ENCODE measurements at regions not wholly inside any gene's neighbourhood (a gene's known extent, or its start where the extent isn't known, plus 50 kb on each side); places are given as distances from the start of the nearest gene placed in this dataset.

DNA sequence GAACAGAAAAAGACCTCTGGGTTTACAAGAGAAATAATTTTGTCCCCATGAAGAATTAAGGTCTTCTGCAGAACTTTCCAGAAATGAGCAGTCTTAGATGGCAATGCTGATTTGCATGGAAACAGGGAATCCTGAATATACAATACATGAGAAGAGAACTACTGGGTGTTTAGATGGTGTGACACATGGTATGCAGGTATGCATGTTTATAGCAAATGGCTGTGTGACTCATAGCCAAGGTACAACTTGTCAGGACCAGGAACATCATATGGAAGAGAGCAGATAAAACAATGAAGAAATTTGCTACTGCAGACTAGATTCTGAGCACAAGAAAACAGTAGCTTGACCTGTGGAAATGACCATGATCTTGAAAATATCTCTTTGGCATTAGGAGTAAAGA lies 907.8 kb downstream of the GATA3 start:
- no peaks in the 10 kb centered on the region for H3K4me1 ChIP-seq
- DNase-seq, result no peak

DNA sequence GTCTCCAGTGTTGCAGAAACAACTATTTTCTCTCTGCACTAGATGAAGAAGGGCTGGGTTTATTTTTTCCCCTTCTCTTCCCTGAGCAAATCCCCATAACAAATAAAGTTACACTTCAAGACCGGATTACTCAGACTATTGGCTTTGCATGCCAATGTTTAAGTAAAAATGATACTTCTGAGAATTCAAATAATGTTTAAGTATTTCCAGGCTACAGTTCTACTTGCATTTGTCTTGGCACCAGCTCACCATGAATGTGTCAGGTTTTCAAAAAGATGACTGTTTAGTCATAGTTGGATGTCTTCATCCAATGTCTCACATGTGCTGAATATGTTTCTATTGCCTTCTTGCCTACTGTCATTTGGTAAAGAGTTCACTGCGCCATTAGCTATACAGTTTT lies 912.6 kb downstream of the GATA3 start:
- DNase-seq, result no peak
- H3K27ac ChIP-seq, result no peak overlapping the region
- no peaks in the 10 kb centered on the region for H3K27me3 ChIP-seq
- H3K36me3 ChIP-seq, result no peaks in the 10 kb centered on the region
- no peak overlapping the region for H3K4me3 ChIP-seq
- H3K4me1 ChIP-seq, result no peaks in the 10 kb centered on the region
- H3K9me3 ChIP-seq (replicated peaks), result no peaks in the 10 kb centered on the region

More for the DNA sequence above, 907.8 kb downstream of the GATA3 start:
- Histone ChIP-seq H3K4me3 (no peak overlapping the region), H3K36me3 (no peaks in the 10 kb centered on the region), H3K9me3 (replicated peaks) (no peaks in the 10 kb centered on the region), H3K27ac (no peak overlapping the region), H3K27me3 (no peaks in the 10 kb centered on the region)

DNA sequence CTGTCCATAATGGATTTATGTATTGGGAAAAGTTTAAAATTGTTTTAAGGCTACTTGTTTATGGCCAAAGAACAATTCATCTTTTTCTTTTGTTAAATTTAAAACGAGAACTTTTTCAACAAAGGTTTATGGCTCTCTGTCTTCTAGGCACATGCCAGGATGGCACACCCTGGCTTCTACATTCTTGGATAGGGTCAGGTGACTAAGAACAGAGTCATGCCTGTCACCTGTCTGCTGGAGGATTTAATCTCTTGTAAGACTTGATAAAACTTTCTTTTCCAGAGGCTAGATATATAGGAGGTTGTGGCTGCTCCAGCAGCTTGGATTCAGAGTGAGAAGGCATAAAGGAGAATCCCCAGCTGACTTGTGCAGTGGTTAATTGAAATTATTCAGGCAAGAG lies 915.4 kb downstream of the GATA3 start:
- no peaks in the 10 kb centered on the region for H3K4me1 ChIP-seq
- no peak overlapping the region for H3K4me3 ChIP-seq
- H3K36me3 ChIP-seq, result no peaks in the 10 kb centered on the region
- no peaks in the 10 kb centered on the region for H3K9me3 ChIP-seq (replicated peaks)
- DNase-seq, result no peak
- H3K27ac ChIP-seq, result no peak overlapping the region
- no peaks in the 10 kb centered on the region for H3K27me3 ChIP-seq

DNA sequence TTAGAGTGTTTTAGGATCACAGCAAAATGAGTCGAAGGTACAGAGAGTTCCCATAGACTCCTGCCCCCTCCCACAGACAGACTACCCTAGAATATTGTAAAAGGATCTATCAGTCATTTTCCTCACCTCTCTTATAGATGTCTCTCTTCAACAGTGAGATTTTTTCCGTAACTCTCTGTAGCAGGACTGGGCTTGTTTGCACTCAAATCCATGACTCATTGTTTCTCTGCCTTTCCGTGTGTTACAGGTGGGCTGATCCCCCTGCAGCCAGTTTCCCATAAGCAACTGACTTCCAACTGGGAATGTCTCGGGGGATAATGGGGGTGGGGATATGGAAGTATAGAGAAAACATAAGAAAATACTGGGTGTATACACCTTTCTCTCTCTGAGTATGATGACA lies 921.0 kb downstream of the GATA3 start:
- Histone ChIP-seq H3K4me3 (no peak overlapping the region), H3K27me3 (no peaks in the 10 kb centered on the region), H3K27ac (no peak overlapping the region), H3K36me3 (no peaks in the 10 kb centered on the region), H3K4me1 (no peaks in the 10 kb centered on the region), H3K9me3 (replicated peaks) (no peaks in the 10 kb centered on the region)
- no peak for DNase-seq

DNA sequence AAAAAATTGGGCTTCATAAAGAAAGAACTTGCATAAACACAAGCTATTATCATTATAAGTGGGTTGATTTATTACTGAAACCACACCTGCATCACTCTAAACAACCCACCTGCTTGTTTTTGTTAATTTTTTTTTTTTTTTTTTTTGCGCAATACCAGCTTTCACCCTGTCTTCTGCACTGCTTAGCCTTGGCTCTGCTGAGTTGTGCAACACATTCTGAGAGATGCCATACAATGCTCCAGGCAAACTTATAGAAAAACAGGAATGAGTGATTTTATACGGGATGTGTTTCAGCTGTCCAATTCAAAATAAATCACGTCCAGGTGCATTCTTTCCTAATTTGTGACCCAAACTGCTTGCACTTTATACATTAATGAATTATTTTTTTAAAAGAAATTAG lies 923.6 kb downstream of the GATA3 start:
- H3K4me3 ChIP-seq, result no peak overlapping the region

DNA sequence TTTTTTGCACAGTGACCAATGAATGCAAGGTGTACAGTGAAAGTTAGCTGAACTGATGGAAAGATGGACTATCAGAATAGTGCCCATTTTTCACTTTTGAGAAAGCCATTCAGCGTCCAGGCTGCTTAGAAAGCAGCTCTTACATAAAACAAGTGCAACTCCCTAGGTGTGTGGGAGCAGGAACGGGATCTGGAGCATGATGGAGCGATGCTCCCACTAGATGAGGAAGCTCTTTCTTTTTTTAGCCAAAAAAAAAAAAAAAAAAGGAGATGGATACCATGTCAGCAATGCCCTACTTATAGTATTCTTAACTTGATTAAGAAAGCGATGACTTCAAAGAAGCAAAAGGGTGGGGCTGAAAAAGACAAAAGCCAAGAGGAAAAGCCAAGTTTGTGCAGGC lies 925.5 kb downstream of the GATA3 start:
- Histone ChIP-seq H3K4me1 (no peaks in the 10 kb centered on the region), H3K9me3 (replicated peaks) (no peaks in the 10 kb centered on the region), H3K27me3 (no peaks in the 10 kb centered on the region), H3K4me3 (no peak overlapping the region), H3K36me3 (no peaks in the 10 kb centered on the region), H3K27ac (no peak overlapping the region)
- DNase-seq, result no peak

More for the DNA sequence above, 923.6 kb downstream of the GATA3 start:
- no peak for DNase-seq
- no peak overlapping the region for H3K27ac ChIP-seq
- no peaks in the 10 kb centered on the region for H3K27me3 ChIP-seq
- no peaks in the 10 kb centered on the region for H3K36me3 ChIP-seq
- no peaks in the 10 kb centered on the region for H3K9me3 ChIP-seq (replicated peaks)
- H3K4me1 ChIP-seq, result no peaks in the 10 kb centered on the region

DNA sequence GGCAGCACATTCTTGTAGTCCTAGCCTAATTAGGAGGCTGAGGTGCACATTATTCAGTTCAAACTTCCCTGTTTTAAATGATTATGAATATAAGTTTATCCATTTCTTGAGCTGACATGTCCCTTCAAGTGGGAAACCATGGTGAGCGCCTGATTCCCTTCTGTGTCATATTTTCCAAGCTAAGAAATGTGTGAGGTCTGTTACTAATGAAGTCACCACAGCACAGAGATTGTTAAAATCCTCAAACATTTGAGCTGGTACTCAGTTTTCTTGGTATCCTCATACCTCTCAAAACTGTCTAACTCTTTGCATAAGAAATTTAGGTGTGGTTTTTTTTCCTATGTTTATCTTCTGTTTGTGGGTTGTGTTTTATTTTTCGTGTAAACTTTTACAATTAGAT lies 926.8 kb downstream of the GATA3 start:
- DNase-seq, result no peak
- Histone ChIP-seq H3K4me3 (no peak overlapping the region), H3K4me1 (no peaks in the 10 kb centered on the region), H3K9me3 (replicated peaks) (no peaks in the 10 kb centered on the region), H3K27me3 (no peaks in the 10 kb centered on the region), H3K36me3 (no peaks in the 10 kb centered on the region), H3K27ac (no peak overlapping the region)

DNA sequence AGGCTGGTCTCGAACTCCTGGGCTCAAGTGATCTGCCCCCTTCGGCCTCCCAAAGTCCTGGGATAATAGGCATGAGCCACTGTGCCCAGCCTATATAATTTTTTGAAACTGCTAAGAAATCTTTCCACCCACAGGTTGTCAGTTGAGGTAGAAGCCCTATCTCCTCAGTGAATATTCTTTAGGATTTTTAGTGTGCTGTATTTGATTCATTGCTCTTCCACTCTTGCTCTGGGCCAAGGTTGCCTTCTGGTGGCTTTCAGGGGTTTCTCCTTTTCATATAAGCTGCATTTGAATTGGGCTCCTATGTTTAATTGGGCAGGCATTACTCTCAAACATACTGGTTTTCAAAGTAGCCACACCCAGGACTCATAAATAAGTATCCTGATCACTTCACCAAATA lies 931.2 kb downstream of the GATA3 start:
- Histone ChIP-seq H3K27ac (no peak overlapping the region), H3K27me3 (no peaks in the 10 kb centered on the region)

DNA sequence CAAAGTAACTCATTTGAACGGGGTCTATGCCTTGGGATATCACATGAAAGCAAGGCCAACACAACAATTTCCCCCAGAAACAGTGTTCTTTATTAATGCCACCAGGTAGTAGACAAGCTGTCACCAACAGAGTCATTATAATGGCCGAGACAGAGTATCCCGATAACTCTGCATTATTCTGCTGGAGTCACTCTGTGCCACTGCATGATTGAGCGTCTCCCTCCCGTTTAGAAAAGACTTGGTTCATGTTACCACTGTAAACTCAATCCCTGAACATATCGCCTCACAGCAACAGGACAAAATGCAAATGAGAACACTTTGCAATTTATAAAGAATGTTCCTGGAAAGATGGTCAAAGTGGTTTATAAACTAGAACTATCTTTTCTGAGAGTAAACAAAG lies 932.5 kb downstream of the GATA3 start:
- Histone ChIP-seq H3K9me3 (replicated peaks) (no peaks in the 10 kb centered on the region), H3K4me3 (no peak overlapping the region), H3K36me3 (no peaks in the 10 kb centered on the region), H3K27ac (no peak overlapping the region), H3K27me3 (no peaks in the 10 kb centered on the region), H3K4me1 (no peaks in the 10 kb centered on the region)
- no peak for DNase-seq

More for the DNA sequence above, 931.2 kb downstream of the GATA3 start:
- Histone ChIP-seq H3K36me3 (no peaks in the 10 kb centered on the region), H3K9me3 (replicated peaks) (no peaks in the 10 kb centered on the region), H3K4me1 (no peaks in the 10 kb centered on the region), H3K4me3 (no peak overlapping the region)
- no peak for DNase-seq

DNA sequence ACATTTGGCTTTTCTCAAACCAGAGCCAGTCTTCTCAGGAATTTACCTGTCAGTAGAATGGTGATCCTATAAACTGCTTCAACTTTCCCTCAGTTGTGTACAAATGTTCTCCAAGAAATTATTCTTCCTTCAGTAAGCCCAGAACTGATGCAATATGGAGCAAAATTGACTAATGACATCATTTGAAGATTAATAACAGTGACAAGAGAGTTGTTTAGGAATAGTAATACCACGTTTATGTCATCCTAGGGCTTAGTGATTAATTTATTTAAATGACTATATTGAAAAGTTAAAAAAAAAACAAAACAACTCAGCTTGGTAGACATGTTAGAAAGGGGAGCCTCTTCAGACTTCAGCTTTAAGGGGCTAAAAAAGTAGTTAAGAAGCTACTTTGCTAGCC lies 933.2 kb downstream of the GATA3 start:
- no peak for DNase-seq
- no peaks in the 10 kb centered on the region for H3K36me3 ChIP-seq
- no peaks in the 10 kb centered on the region for H3K4me1 ChIP-seq
- H3K4me3 ChIP-seq, result no peak overlapping the region
- H3K27me3 ChIP-seq, result no peaks in the 10 kb centered on the region
- H3K27ac ChIP-seq, result no peak overlapping the region
- H3K9me3 ChIP-seq (replicated peaks), result no peaks in the 10 kb centered on the region

DNA sequence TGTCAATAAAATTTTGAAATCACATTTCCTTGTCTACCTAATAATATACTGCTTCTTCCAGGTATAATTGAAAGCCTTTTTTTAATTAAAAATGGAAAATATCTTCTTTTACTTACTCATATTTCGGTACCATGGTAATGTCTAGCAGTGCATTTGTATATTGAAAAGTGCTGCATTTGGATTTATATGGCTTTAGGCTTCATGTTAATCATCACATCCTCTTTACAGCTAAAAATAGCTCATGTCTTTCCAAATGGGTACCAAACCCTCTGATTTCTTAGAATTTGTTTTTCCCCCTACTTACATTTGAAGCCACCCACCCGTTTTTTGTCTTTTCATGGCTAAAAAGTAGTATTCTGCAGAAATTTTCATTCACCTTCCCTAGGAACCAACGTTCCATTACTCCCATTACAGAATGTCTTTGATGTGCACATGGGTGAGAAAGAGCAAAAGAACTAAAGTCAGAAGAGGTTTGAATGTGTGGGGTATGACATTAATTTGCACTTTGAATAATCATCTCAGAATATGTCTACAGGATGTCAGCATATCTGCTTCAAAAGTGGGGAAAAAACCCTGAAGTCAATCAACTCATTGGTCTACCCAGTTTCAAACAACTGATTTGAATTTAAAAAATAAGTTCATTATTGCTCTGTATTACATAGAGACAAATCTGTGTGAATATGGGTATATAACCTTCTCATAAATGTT lies 935.9 kb downstream of the GATA3 start:
- no peaks in the 10 kb centered on the region for H3K4me1 ChIP-seq
- H3K36me3 ChIP-seq, result no peaks in the 10 kb centered on the region
- no peaks in the 10 kb centered on the region for H3K9me3 ChIP-seq (replicated peaks)
- H3K27ac ChIP-seq, result no peak overlapping the region
- H3K4me3 ChIP-seq, result no peak overlapping the region
- no peak for DNase-seq
- H3K27me3 ChIP-seq, result no peaks in the 10 kb centered on the region

DNA sequence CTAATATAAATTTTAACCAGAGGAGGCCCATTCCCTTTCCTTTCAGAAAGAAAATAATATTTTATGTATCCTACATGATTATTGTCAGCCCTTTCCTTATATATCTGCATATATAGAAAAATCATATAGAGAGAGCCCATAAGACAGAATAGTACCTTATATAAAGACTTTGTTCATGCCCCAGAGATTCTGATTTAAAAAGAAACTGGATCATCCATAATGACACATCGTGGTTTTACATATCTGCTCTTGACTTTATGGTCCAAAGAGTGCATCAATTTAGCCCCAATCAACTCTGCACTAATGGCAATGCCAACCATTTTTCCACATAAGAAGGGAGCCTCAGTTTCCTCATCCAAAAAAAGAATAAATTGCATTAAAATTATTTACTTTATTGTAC lies 937.5 kb downstream of the GATA3 start:
- H3K27ac ChIP-seq, result no peak overlapping the region
- no peak for DNase-seq
- no peaks in the 10 kb centered on the region for H3K27me3 ChIP-seq
- H3K36me3 ChIP-seq, result no peaks in the 10 kb centered on the region
- no peaks in the 10 kb centered on the region for H3K4me1 ChIP-seq
- no peaks in the 10 kb centered on the region for H3K9me3 ChIP-seq (replicated peaks)
- H3K4me3 ChIP-seq, result no peak overlapping the region

DNA sequence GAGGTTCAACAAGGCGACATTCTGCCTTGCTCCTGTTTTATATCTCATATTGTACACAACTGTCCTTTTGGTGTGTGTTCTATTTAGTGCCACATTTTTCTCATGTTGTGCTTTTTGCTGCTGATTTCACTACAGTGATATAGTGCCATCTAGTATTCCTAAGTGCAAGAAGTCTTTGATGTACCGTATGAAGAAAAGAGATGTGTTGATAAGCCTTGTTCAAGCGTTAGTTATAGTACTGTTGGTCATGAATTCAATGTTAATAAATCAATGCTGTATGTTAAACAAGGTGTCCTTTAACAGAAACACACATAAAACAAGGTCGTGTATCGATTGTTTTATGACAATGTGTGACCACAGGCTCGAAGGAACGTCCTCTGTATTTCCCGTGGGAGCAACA lies 939.4 kb downstream of the GATA3 start:
- DNase-seq, result no peak
- Histone ChIP-seq H3K9me3 (replicated peaks) (no peaks in the 10 kb centered on the region), H3K27me3 (no peaks in the 10 kb centered on the region), H3K36me3 (no peaks in the 10 kb centered on the region), H3K4me3 (no peak overlapping the region), H3K4me1 (no peaks in the 10 kb centered on the region), H3K27ac (no peak overlapping the region)

DNA sequence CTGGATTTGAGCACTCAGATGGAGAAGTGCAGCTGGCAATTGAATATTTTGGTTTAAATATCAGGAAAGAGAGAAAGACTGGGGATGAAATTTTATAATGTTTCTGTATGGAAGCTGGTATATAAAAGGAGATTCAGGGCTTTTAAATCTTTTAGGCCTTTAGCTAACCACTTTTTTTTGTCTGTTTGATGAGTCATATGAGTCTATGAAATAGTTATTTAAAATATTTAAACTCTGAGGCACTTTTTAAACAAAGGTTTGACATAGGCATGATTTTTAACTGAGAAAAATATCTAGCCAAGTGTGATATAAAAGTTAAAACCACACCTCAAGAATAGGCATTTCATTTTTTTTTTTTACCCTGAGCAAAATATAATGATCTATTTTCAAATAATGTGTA lies 944.3 kb downstream of the GATA3 start:
- H3K9me3 ChIP-seq (replicated peaks), result no peaks in the 10 kb centered on the region
- no peaks in the 10 kb centered on the region for H3K4me1 ChIP-seq
- H3K4me3 ChIP-seq, result no peak overlapping the region
- H3K27me3 ChIP-seq, result no peaks in the 10 kb centered on the region
- no peak overlapping the region for H3K27ac ChIP-seq
- no peaks in the 10 kb centered on the region for H3K36me3 ChIP-seq
- no peak for DNase-seq

DNA sequence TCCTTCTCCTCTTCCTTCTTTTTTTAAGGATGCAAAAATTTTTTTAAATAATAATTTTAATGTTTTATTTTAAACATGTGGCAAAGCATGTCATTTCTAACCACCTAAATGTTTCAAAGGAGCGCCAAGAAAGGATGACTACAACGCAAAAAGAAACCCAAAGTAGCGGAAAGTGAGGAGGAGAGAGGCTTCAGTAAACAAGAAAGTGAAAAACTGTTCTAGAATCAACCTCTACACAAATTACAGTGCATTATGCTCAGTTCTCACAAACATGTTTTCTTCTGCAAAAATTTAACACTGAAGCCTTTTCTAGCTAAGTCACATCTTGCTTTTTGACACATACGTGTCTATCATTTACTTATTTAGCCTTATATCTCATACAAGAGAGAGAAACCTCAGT lies 948.6 kb downstream of the GATA3 start:
- H3K4me1 ChIP-seq, result no peaks in the 10 kb centered on the region
- no peaks in the 10 kb centered on the region for H3K9me3 ChIP-seq (replicated peaks)
- no peak for DNase-seq
- H3K27me3 ChIP-seq, result no peaks in the 10 kb centered on the region
- H3K27ac ChIP-seq, result no peak overlapping the region
- no peak overlapping the region for H3K4me3 ChIP-seq
- H3K36me3 ChIP-seq, result no peaks in the 10 kb centered on the region

DNA sequence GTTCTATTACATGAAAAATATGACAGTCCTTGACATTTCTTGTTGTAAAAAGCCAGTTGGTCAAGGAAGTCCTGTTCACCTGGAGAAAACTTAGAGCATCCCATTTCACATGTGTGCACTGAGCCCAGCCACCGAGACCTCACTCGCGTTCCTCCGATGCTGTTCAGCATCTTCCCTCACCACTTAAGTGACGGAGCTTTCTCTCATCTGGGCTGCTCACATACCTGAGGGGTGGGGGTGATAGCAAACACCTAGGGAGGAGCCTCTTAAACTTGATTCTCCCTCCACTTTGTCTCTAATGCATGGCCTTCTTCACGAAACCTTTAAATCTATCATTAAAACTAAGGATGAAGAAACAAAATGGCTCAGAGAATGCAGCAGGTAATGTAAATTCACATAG lies 950.2 kb downstream of the GATA3 start:
- H3K9me3 ChIP-seq (replicated peaks), result no peaks in the 10 kb centered on the region
- H3K27ac ChIP-seq, result no peak overlapping the region
- DNase-seq, result no peak
- H3K27me3 ChIP-seq, result no peaks in the 10 kb centered on the region
- no peak overlapping the region for H3K4me3 ChIP-seq
- H3K4me1 ChIP-seq, result no peaks in the 10 kb centered on the region
- H3K36me3 ChIP-seq, result no peaks in the 10 kb centered on the region

Measured in SJCRH30 (cell line).